OCI-LY1 (cell line): ENCODE measurements at regions not wholly inside any gene's neighbourhood (a gene's known extent, or its start where the extent isn't known, plus 50 kb on each side); places are given as distances from the start of the nearest gene placed in this dataset.

Source experiments
- CTCF ChIP-seq: fragments of 200-600 bp; sonication (generic), shearing (Covaris generic); IDR thresholded peaks from 2 replicates; pipeline ENCODE4 v1.5.1; 2017; ENCODE audit warnings: mild to moderate bottlenecking, antibody characterized with exemption, low read length, moderate library complexity, mixed read lengths
- EZH2 ChIP-seq: fragments of 200-600 bp; sonication (generic), shearing (Covaris generic); IDR thresholded peaks from 2 replicates; pipeline ENCODE4 v1.8.0; 2017; ENCODE audit warnings: borderline replicate concordance, mixed run types, mild to moderate bottlenecking, antibody characterized with exemption, low read length, moderate library complexity, mixed read lengths

DNA sequence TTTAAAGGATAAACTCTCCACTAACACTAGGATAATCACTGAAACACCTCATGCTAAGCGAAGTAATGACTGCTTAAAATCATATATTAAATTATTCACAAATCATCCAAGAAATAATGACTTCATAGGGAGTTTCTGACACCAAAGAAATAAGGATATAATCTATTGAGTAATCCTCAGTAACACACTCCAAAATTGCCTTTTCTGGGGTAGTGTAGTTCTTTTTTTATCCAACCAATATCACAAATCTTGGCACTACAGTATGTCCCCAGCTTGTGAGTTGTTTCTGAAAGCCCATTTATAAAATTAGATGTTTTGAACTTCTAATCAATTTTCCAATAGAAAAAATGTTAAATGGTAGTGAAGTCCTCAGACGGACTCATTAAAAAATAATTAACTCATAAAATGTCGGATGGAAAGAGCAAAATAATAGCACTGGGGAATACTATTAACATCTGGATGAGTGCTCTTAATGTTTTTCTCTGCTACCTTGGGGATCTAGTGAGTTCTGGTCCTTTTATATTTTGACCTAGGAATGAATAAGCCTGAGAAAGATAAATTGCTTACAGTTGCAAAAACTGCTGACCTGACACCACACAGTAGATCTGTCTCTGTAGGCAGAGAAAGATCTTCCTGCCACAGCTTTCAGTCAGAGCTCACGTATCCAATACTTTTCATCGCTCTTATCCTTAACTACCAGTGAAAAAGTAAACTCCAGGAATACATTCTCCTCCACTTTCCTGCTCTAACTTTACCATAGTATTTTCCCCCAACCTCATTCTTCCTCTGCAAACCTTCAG, 618.5 kb upstream of the ANKRD30A start:
- TF ChIP-seq CTCF (no peak), EZH2 (no peak)
